ENCODE measurements at regions not wholly inside any gene's neighbourhood (a gene's known extent, or its start where the extent isn't known, plus 50 kb on each side); places are given as distances from the start of the nearest gene placed in this dataset.

DNA sequence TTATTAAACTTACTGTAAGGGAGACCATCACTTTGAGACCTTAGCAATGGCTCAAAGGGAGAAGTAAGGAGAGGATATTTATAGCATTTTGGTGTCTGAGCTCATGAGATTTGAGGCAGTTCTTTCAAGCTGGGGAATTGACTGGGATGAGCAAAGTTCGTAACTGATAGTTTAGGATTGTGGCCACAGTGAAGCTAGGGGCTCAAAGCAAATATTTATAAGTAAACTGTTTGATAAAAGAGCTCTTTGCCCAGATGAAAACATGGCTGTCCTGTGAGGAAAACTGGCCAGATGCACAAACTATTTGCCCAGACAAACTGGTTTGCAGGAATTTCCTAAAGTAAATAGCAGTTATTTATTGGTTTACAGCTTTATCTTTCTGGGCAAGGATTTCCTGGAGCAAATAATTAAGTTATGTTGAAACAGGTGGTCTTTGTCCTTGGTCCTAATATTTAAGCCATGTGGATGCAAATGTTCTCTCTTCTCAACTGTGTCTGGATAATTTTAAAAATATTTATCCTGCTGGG is 59.7 kb upstream of the TMTC4 start (continued):
- peak; percentile 97 for TF ChIP-seq PITX1 (CRISPR knock-in tag; IDR thresholded peaks at IDR 0.05)
- TF ChIP-seq, protein P1, sequence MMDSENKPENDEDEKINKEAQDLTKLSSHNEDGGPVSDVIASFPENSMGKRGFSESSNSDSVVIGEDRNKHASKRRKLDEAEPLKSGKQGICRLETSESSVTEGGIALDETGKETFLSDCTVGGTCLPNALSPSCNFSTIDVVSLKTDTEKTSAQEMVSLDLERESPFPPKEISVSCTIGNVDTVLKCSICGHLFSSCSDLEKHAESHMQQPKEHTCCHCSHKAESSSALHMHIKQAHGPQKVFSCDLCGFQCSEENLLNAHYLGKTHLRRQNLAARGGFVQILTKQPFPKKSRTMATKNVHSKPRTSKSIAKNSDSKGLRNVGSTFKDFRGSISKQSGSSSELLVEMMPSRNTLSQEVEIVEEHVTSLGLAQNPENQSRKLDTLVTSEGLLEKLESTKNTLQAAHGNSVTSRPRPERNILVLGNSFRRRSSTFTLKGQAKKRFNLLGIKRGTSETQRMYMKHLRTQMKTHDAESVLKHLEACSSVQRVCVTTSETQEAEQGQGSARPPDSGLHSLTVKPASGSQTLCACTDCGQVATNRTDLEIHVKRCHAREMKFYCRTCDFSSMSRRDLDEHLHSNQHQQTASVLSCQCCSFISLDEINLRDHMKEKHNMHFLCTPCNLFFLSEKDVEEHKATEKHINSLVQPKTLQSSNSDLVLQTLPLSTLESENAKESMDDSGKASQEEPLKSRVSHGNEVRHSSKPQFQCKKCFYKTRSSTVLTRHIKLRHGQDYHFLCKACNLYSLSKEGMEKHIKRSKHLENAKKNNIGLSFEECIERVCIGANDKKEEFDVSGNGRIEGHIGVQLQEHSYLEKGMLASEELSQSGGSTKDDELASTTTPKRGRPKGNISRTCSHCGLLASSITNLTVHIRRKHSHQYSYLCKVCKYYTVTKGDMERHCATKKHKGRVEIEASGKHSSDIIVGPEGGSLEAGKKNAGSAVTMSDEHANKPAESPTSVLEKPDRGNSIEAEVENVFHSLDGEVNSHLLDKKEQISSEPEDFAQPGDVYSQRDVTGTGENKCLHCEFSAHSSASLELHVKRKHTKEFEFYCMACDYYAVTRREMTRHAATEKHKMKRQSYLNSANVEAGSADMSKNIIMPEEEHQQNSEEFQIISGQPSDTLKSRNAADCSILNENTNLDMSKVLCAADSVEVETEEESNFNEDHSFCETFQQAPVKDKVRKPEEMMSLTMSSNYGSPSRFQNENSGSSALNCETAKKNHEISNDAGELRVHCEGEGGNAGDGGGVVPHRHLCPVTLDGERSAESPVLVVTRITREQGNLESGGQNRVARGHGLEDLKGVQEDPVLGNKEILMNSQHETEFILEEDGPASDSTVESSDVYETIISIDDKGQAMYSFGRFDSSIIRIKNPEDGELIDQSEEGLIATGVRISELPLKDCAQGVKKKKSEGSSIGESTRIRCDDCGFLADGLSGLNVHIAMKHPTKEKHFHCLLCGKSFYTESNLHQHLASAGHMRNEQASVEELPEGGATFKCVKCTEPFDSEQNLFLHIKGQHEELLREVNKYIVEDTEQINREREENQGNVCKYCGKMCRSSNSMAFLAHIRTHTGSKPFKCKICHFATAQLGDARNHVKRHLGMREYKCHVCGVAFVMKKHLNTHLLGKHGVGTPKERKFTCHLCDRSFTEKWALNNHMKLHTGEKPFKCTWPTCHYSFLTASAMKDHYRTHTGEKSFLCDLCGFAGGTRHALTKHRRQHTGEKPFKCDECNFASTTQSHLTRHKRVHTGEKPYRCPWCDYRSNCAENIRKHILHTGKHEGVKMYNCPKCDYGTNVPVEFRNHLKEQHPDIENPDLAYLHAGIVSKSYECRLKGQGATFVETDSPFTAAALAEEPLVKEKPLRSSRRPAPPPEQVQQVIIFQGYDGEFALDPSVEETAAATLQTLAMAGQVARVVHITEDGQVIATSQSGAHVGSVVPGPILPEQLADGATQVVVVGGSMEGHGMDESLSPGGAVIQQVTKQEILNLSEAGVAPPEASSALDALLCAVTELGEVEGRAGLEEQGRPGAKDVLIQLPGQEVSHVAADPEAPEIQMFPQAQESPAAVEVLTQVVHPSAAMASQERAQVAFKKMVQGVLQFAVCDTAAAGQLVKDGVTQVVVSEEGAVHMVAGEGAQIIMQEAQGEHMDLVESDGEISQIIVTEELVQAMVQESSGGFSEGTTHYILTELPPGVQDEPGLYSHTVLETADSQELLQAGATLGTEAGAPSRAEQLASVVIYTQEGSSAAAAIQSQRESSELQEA (CRISPR knock-in tag; IDR thresholded peaks at IDR 0.05; ENCODE audit: not compliant biosample characterization), result no peak
- no peak for TF ChIP-seq AKNA (CRISPR knock-in tag; IDR thresholded peaks at IDR 0.05; ENCODE audit: borderline replicate concordance)
- TF ChIP-seq, protein P2, sequence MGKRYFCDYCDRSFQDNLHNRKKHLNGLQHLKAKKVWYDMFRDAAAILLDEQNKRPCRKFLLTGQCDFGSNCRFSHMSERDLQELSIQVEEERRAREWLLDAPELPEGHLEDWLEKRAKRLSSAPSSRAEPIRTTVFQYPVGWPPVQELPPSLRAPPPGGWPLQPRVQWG (CRISPR knock-in tag; IDR thresholded peaks at IDR 0.05; ENCODE audit: borderline replicate concordance, low read depth), result no peak
- no peak for TF ChIP-seq ZFYVE20 (CRISPR knock-in tag; IDR thresholded peaks at IDR 0.05; ENCODE audit: borderline replicate concordance, low read depth)
- no peak for TF ChIP-seq RBM39 (IDR thresholded peaks at IDR 0.05; ENCODE audit: low read depth, low read length, poor library complexity, severe bottlenecking)
- 0 out of 2 replicates have a peak, but pooled peaks have one; percentile 45 for TF ChIP-seq ZNF543 (CRISPR knock-in tag; IDR thresholded peaks at IDR 0.05)
- peak; percentile 96 for TF ChIP-seq TEAD3 (CRISPR knock-in tag; optimal IDR thresholded peaks at IDR 0.05; ENCODE audit: borderline replicate concordance)
- no peak for TF ChIP-seq ATF3 (CRISPR knock-in tag; IDR thresholded peaks at IDR 0.05)
- peak; percentile 80 for TF ChIP-seq CBFB (CRISPR knock-in tag; IDR thresholded peaks at IDR 0.05)
- TF ChIP-seq KMT2B (CRISPR knock-in tag; IDR thresholded peaks at IDR 0.05), result no peak; the same call in 1 of the 2 replicates
- no peak for TF ChIP-seq THAP8 (CRISPR knock-in tag; IDR thresholded peaks at IDR 0.05; ENCODE audit: borderline replicate concordance)
- TF ChIP-seq, protein P3, sequence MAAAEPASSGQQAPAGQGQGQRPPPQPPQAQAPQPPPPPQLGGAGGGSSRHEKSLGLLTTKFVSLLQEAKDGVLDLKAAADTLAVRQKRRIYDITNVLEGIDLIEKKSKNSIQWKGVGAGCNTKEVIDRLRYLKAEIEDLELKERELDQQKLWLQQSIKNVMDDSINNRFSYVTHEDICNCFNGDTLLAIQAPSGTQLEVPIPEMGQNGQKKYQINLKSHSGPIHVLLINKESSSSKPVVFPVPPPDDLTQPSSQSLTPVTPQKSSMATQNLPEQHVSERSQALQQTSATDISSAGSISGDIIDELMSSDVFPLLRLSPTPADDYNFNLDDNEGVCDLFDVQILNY (CRISPR knock-in tag; conservative IDR thresholded peaks at IDR 0.05), result no peak
